Body of pancreas (tissue), 4 donors: ENCODE measurements at regions not wholly inside any gene's neighbourhood (a gene's known extent, or its start where the extent isn't known, plus 50 kb on each side); places are given as distances from the start of the nearest gene placed in this dataset.

Source experiments
- ATAC-seq: fragments of 150-250 bp; one replicate; pipeline ENCODE4 v1.9.1; 2016
- DNase-seq, 4 donors: peaks; one replicate each; pipeline ENCODE4 v3.0.0-alpha.2; 2019
- H3K27ac ChIP-seq, 4 donors: fragments of 200-600 bp; sonication (generic); 1 replicate in 3 of 4; 2 replicates in 1 of 4; pipeline versions ENCODE4 v1.5.1 to v1.6.1; 2016 to 2019; ENCODE audit warnings: mild to moderate bottlenecking in 1 of 4, mixed read lengths in 1 of 4, moderate library complexity in 1 of 4
- H3K27me3 ChIP-seq, 2 donors: fragments of 200-600 bp; sonication (generic); one replicate each; pipeline ENCODE4 v1.6.0; 2016; ENCODE audit warnings: mild to moderate bottlenecking in 1 of 2
- H3K36me3 ChIP-seq, 2 donors: fragments of 200-600 bp; sonication (generic); replicated peaks in 1 of 2; 2 replicates each; pipeline ENCODE4 v1.5.1; 2016; ENCODE audit warnings: low read depth in 2 of 2; ENCODE audit not compliant: insufficient read depth in 1 of 2
- H3K4me1 ChIP-seq: fragments of 200-600 bp; sonication (generic); one replicate; pipeline ENCODE4 v1.6.0; 2016
- H3K4me3 ChIP-seq, 2 donors: fragments of 200-600 bp; sonication (generic); 1 replicate in 1 of 2; 2 replicates in 1 of 2; pipeline ENCODE4 v1.5.1; 2016 to 2019
- H3K9me3 ChIP-seq, 3 donors: fragments of 200-600 bp; sonication (generic); 1 replicate in 2 of 3; 2 replicates in 1 of 3; pipeline ENCODE4 v1.5.1; 2016
- POLR2A ChIP-seq, 3 donors: fragments of 450-650 bp; IDR thresholded peaks; one replicate each; pipeline ENCODE4 v1.6.1; 2016; ENCODE audit warnings: antibody characterized with exemption in 3 of 3, mild to moderate bottlenecking in 2 of 3
- WGBS, 2 donors: methylation state at CpG; one replicate each; pipeline ENCODE4 v1.1.5; 2017; 5-methylcytosine and 5-hydroxymethylcytosine counted together
- intact Hi-C: fragments of 100-400 bp; cut with DNase I; formaldehyde crosslinking; loops from one replicate; pipeline ENCODE4 v1.15.1; 2023
- TF ChIP-seq, protein P1 (sequence below), 7 experiments: fragments of 450-650 bp in 4 of 7; fragments of 200-600 bp in 3 of 7; sonication (generic) in 3 of 7; IDR thresholded peaks; one replicate each; pipeline ENCODE4 v1.5.1; 2016 to 2019; ENCODE audit warnings: antibody characterized with exemption in 7 of 7

DNA sequence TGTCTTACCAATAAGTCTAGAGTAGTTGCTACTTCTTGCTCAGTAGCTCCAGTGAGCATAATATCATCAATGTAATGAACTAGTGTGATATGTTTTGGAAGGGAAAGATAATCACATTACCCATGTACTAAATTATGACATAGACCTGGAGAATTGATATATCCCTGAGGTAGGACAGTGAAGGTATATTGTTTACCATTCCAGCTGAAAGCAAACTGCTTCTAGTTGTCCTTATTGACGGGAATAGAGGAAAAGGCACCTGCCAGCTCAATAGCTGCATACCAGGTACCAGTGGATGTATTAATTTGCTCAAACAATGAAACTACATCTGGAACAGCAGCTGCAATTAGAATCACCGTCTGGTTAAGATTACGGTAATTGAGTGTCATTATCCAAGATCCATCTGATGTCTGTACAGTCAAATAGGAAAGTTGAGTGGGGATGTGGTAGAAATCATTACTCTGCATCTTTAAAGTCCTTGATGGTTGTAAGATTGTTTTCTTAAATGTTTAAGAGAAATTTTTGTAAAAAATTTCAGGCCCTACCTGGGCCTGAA, 100.0 kb upstream of the ARHGAP5 start:
- Histone ChIP-seq H3K9me3 (peaks cover 0 to 13% (median 0%) of the 10 kb centered on the region in 3 donors), H3K27me3 (no peaks in the 10 kb centered on the region), H3K36me3 (no peaks in the 10 kb centered on the region), H3K4me3 (no peak overlapping the region), H3K4me1 (no peaks in the 10 kb centered on the region), H3K27ac (no peak overlapping the region)
- no peak for DNase-seq
- TF ChIP-seq, protein P1, sequence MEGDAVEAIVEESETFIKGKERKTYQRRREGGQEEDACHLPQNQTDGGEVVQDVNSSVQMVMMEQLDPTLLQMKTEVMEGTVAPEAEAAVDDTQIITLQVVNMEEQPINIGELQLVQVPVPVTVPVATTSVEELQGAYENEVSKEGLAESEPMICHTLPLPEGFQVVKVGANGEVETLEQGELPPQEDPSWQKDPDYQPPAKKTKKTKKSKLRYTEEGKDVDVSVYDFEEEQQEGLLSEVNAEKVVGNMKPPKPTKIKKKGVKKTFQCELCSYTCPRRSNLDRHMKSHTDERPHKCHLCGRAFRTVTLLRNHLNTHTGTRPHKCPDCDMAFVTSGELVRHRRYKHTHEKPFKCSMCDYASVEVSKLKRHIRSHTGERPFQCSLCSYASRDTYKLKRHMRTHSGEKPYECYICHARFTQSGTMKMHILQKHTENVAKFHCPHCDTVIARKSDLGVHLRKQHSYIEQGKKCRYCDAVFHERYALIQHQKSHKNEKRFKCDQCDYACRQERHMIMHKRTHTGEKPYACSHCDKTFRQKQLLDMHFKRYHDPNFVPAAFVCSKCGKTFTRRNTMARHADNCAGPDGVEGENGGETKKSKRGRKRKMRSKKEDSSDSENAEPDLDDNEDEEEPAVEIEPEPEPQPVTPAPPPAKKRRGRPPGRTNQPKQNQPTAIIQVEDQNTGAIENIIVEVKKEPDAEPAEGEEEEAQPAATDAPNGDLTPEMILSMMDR (IDR thresholded peaks at IDR 0.05), result no peak
- no peak for TF ChIP-seq POLR2A (IDR thresholded peaks at IDR 0.05)
- 67 to 84% methylated on average over 3 of the region's 3 CpGs for WGBS, 2 donors
- ATAC-seq, result no peak
- intact Hi-C loops, result no loop called here

DNA sequence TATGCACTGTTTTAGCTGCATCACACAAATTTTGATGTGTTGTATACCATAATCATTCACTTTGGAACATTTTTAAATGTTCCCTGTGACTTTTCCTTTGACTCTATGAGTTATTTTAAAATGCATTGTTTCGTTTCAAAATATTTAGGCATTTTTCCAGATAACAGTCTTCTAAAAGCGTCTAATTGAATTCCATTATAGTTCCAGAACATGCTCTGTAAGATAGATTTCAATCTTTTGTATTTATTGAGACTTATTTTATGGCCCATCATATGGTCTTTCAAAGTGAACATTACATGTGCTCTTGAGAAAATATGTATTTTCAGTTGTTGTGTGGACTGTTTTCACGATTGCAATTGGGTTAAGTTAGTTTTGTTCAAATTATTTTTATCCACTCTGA, 98.7 kb upstream of the ARHGAP5 start:
- WGBS, 2 donors, result 64% methylated on average over 3 of the region's 3 CpGs
- no peak for ATAC-seq
- DNase-seq, result no peak
- TF ChIP-seq, protein P1 (IDR thresholded peaks at IDR 0.05), result no peak
- TF ChIP-seq POLR2A (IDR thresholded peaks at IDR 0.05), result no peak
- intact Hi-C loops, result no loop called here
- Histone ChIP-seq H3K27me3 (no peaks in the 10 kb centered on the region), H3K4me1 (no peaks in the 10 kb centered on the region), H3K4me3 (no peak overlapping the region), H3K27ac (no peak overlapping the region), H3K9me3 (peaks cover 0 to 13% (median 0%) of the 10 kb centered on the region in 3 donors), H3K36me3 (no peaks in the 10 kb centered on the region)

DNA sequence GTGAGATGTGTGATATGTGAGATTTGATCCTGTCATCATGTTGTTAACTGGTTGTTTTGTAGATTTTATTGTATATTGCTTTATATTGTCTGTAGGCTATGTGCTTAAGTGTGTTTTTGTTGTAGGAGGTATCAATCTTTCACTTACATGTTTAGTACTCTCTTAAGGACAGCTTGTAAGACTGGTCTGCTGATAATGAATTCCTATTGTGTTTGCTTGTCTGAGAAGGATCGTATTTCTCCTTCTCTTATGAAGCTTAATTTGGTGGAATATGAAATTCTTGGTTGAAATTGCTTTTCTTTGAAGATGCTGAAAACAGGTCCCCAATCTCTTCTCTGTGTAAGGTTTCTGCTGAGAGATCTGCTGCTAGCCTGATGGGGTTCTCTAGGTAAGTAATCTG, 94.5 kb upstream of the ARHGAP5 start:
- Histone ChIP-seq H3K4me1 (no peaks in the 10 kb centered on the region), H3K36me3 (no peaks in the 10 kb centered on the region), H3K27me3 (no peaks in the 10 kb centered on the region), H3K27ac (no peak overlapping the region), H3K4me3 (no peak overlapping the region), H3K9me3 (no peaks in the 10 kb centered on the region)
- DNase-seq, result no peak
- no peak for ATAC-seq
- intact Hi-C loops, result no loop called here
- TF ChIP-seq, protein P1 (IDR thresholded peaks at IDR 0.05), result no peak
- no peak for TF ChIP-seq POLR2A (IDR thresholded peaks at IDR 0.05)
- WGBS, 2 donors, result 48 to 90% methylated on average over 1 of the region's 1 CpG

DNA sequence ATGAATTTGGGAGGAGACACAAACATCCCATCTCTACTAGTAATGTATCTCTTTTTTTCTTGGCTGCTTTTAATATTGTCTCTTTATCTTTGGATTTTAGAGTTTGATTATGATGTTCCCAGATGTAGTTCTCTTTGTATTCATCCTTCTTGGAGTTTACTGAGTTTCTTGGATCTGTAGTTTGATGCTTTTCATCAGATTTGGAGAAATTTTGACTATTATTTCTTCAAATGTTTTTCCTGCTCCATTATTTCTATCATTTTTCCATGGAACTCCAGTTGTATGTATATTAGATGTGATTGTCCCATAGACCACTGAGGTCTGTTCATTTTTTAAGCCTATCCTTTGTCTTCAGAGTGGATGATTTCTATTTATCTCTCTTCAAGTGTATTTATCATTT, 90.7 kb upstream of the ARHGAP5 start:
- Histone ChIP-seq H3K4me1 (peaks cover 1% of the 10 kb centered on the region), H3K36me3 (no peaks in the 10 kb centered on the region), H3K27ac (no peak overlapping the region), H3K4me3 (no peak overlapping the region), H3K9me3 (no peaks in the 10 kb centered on the region), H3K27me3 (no peaks in the 10 kb centered on the region)
- TF ChIP-seq, protein P1 (IDR thresholded peaks at IDR 0.05), result no peak
- TF ChIP-seq POLR2A (IDR thresholded peaks at IDR 0.05), result no peak
- DNase-seq (no peak), ATAC-seq (no peak)
- intact Hi-C loops, result no loop called here

DNA sequence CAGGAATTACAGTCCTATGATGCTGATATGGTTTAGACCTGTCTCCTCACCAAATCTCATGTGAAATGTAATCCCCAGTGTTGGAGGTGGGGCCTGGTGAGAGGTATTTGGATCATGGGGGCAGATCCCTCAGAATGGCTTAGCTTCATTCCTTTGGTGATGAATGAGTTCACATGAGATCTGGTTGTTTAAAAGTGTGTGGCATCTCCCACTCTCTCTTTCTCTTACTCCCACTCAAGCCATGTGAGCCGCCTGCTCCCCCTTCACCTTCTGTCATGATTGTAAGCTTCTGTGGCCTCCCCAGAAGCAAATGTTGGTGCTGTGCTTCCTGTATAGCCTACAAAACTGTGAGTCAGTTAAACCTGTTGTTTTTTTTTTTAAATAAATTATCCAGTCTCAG, 89.4 kb upstream of the ARHGAP5 start:
- WGBS, 2 donors, result 72 to 83% methylated on average over 1 of the region's 1 CpG
- TF ChIP-seq, protein P1 (IDR thresholded peaks at IDR 0.05), result no peak
- no peak for TF ChIP-seq POLR2A (IDR thresholded peaks at IDR 0.05)
- ATAC-seq, result no peak

More for the DNA sequence above, 89.4 kb upstream of the ARHGAP5 start:
- Histone ChIP-seq H3K4me3 (no peak overlapping the region), H3K9me3 (no peaks in the 10 kb centered on the region), H3K4me1 (peaks cover 3% of the 10 kb centered on the region), H3K27ac (no peak overlapping the region), H3K27me3 (no peaks in the 10 kb centered on the region), H3K36me3 (no peaks in the 10 kb centered on the region)
- intact Hi-C loops, result no loop called here
- no peak for DNase-seq
